ENCODE measurements at regions not wholly inside any gene's neighbourhood (a gene's known extent, or its start where the extent isn't known, plus 50 kb on each side); places are given as distances from the start of the nearest gene placed in this dataset.

DNA sequence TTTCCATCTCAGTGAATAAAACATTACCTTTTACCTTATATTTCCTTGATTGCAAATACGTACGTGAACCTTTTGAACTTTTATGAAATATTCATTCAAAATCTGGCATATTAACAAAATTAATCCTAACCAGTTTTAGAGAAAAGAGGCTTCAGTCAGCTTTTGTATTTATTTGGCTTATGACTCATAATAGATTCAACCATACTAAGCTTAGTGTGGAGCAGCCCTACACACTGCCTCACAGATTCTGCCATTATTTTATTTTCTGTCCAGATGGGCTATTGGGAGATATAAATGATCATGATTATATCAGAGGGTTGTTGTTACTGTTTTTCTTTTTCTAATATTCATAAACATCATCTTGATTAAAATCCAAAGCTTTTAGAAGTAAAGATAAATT, 325.5 kb downstream of the GPR37 start:
- no peak for TF ChIP-seq CTCF (IDR thresholded peaks at IDR 0.05)
- TF ChIP-seq POLR2A (IDR thresholded peaks at IDR 0.05) = no peak
